ENCODE measurements at regions not wholly inside any gene's neighbourhood (a gene's known extent, or its start where the extent isn't known, plus 50 kb on each side); places are given as distances from the start of the nearest gene placed in this dataset.

DNA sequence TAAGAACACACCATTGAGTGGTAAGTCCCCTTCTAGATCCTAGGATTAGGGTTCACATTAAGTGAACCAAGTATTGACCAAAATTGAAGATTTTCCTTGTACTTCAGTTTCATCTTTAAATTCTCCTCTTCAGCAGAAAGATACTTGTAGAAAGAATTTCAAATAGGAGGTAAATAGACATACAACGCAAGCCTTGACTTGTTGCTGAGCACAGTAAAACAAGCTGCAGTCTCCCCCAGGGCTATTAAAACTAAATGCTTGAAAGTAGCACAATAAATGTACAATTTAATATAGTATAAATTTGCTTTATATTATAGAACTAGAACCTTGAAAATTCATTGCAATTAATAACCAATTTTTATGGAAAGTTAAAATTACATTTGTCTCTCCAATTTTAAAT is 170.1 kb upstream of the TARS1 start:
- ChIA-PET CTCF (no interaction called here), POLR2A (no interaction called here)
- no peaks in the 10 kb centered on the region for H3K27me3 Mint-ChIP-seq
- intact Hi-C loops (cut with micrococcal nuclease): no loop called here
- DNase-seq: no peak
- no peaks in the 10 kb centered on the region for H3K36me3 Mint-ChIP-seq
- H3K4me3 Mint-ChIP-seq: no peak overlapping the region
- H3K9me3 Mint-ChIP-seq: no peaks in the 10 kb centered on the region
- no peak overlapping the region for H3K27ac Mint-ChIP-seq
- H3K4me1 Mint-ChIP-seq (ENCODE audit: low read depth): no peaks in the 10 kb centered on the region

DNA sequence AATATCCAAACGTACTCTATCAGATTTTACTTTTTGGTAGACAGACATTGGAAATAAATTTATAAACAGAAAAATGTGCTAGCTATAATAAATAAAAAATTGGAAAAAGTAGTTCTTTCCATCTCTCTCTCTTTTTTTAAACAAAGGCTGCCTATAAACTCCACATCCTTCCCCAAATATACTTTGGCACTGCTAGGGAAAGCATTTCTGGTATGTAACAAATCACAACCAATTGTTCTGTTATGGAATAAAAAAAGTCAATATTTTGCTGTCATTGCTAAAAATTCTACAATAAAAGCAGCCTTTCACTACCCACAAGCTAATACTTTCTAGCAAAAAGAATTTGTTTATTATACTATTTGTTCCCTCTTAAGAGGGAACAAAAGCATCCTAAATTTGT is 169.2 kb upstream of the TARS1 start:
- POLR2A ChIA-PET: no interaction called here
- H3K4me1 Mint-ChIP-seq (ENCODE audit: low read depth): no peaks in the 10 kb centered on the region
- H3K9me3 Mint-ChIP-seq: no peaks in the 10 kb centered on the region
- no peak for DNase-seq
- intact Hi-C loops (cut with micrococcal nuclease): no loop called here
- CTCF ChIA-PET: interaction anchor here (0.6 kb wide), 1 partner anchor 1180 kb away, joined by 3 read pairs; no protein-coding TSS in a partner anchor
- no peaks in the 10 kb centered on the region for H3K36me3 Mint-ChIP-seq
- H3K4me3 Mint-ChIP-seq: no peak overlapping the region
- no peak overlapping the region for H3K27ac Mint-ChIP-seq
- H3K27me3 Mint-ChIP-seq: no peaks in the 10 kb centered on the region

DNA sequence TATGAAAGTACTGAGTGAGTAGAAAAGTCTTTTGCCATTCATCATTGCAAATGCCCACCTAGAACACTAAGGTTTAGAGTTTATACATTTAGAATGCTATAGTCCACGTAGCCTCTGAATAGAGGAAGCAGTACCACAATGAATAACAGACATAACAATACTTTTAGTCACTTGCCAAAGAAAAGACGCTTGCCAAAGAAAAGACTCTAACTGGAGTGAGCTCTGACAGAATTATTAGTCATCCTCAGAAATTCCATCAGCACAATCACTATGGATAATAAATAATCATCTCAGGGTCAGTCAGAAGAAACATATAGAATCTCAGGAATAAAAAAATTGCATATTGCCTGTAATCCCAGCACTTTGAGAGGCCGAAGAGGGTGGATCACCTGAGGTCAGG is 168.5 kb upstream of the TARS1 start:
- ChIA-PET CTCF (no interaction called here), POLR2A (no interaction called here)
- Mint-ChIP-seq H3K4me3 (no peak overlapping the region), H3K27me3 (no peaks in the 10 kb centered on the region), H3K9me3 (no peaks in the 10 kb centered on the region), H3K36me3 (no peaks in the 10 kb centered on the region), H3K27ac (no peak overlapping the region), H3K4me1 (ENCODE audit: low read depth) (no peaks in the 10 kb centered on the region)
- DNase-seq: no peak
- intact Hi-C loops (cut with micrococcal nuclease): no loop called here

DNA sequence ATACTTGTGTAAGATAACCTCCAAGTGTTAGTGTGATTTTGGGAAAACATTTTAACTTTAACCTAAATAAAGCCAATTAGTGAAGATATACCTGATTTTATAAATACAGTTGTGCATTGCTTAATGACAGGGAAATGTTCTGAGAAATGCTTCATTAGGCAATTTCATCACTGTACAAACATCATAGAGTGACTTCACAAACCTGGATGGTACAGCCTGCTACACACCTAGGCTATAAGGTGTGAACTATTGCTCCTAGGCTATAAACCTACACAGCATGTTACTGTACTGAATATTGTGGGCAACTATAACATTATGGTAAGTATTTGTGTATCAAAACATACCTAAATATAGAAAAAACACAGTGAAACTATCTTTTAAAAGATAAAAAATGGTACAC is 166.8 kb upstream of the TARS1 start:
- ChIA-PET POLR2A (no interaction called here), CTCF (no interaction called here)
- H3K9me3 Mint-ChIP-seq: peaks cover 3% of the 10 kb centered on the region
- H3K27me3 Mint-ChIP-seq: no peaks in the 10 kb centered on the region
- intact Hi-C loops (cut with micrococcal nuclease): no loop called here
- H3K4me3 Mint-ChIP-seq: no peak overlapping the region
- no peaks in the 10 kb centered on the region for H3K36me3 Mint-ChIP-seq
- DNase-seq: no peak
- no peaks in the 10 kb centered on the region for H3K4me1 Mint-ChIP-seq (ENCODE audit: low read depth)
- H3K27ac Mint-ChIP-seq: no peak overlapping the region

- Mint-ChIP-seq H3K36me3 (no peaks in the 10 kb centered on the region), H3K4me3 (no peak overlapping the region)
- intact Hi-C loops (cut with micrococcal nuclease): no loop called here
Measured at GRCh38 chr5:33275391-33275790, 165.4 kb upstream of the TARS1 start.

DNA sequence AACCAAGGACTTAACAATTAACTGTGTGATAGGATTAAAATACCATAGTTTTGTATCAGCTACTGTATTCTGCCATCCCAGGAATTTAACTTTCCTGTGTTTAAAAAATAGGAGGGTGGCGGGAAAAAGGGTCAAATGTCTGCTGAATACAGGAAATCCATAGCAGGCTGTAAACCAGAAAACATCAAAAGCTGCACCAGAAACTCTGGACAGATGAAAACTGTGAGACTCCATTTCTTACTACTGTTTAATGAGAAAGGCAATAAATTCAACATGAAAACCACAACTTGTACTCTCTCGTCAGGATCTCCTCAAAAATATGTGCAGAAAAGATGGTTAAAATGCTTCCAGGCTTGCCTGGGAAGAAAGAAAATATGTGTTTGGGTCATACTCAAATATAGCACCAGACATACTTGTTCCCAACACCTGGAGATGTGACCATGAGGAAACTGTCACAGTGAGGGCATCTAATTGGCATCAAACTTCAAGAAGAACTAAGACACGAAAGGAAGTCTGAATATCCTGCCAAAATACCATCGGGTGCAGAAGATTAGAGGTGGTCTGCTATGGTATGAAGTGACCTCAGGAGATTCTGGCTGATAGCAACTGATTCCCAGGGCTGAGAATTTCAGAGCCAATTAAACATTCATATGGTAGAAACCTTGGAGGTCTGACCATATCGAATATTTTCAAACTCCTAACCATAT is 164.7 kb upstream of the TARS1 start:
- Mint-ChIP-seq H3K9me3 (peaks cover 3% of the 10 kb centered on the region), H3K4me1 (ENCODE audit: low read depth) (no peaks in the 10 kb centered on the region), H3K36me3 (no peaks in the 10 kb centered on the region), H3K27me3 (no peaks in the 10 kb centered on the region), H3K27ac (no peak overlapping the region), H3K4me3 (no peak overlapping the region)
- no peak for DNase-seq
- intact Hi-C loops (cut with micrococcal nuclease): no loop called here
- ChIA-PET CTCF (no interaction called here), POLR2A (no interaction called here)

More at GRCh38 chr5:33275391-33275790, 165.4 kb upstream of the TARS1 start:
- no peak for DNase-seq
- Mint-ChIP-seq H3K9me3 (peaks cover 3% of the 10 kb centered on the region), H3K4me1 (ENCODE audit: low read depth) (no peaks in the 10 kb centered on the region), H3K27me3 (no peaks in the 10 kb centered on the region), H3K27ac (no peak overlapping the region)
- ChIA-PET POLR2A (no interaction called here), CTCF (no interaction called here)

- Mint-ChIP-seq H3K4me1 (ENCODE audit: low read depth) (no peaks in the 10 kb centered on the region), H3K27ac (no peak overlapping the region), H3K4me3 (no peak overlapping the region), H3K27me3 (no peaks in the 10 kb centered on the region), H3K36me3 (no peaks in the 10 kb centered on the region), H3K9me3 (peaks cover 3% of the 10 kb centered on the region)
- ChIA-PET POLR2A (no interaction called here), CTCF (no interaction called here)
- DNase-seq: no peak
- intact Hi-C loops (cut with micrococcal nuclease): no loop called here
Measured at GRCh38 chr5:33276628-33276950, 164.2 kb upstream of the TARS1 start.

- H3K4me1 Mint-ChIP-seq (ENCODE audit: low read depth): no peaks in the 10 kb centered on the region
- H3K27ac Mint-ChIP-seq: no peak overlapping the region
- intact Hi-C loops (cut with micrococcal nuclease): no loop called here
- ChIA-PET CTCF (no interaction called here), POLR2A (no interaction called here)
- H3K9me3 Mint-ChIP-seq: peaks cover 3% of the 10 kb centered on the region
- no peaks in the 10 kb centered on the region for H3K27me3 Mint-ChIP-seq
- no peak for DNase-seq
- H3K4me3 Mint-ChIP-seq: no peak overlapping the region
- no peaks in the 10 kb centered on the region for H3K36me3 Mint-ChIP-seq
Measured at GRCh38 chr5:33277061-33277650, 163.6 kb upstream of the TARS1 start.

GRCh38 chr5:33281431-33281843 is 159.3 kb upstream of the TARS1 start:
- H3K4me3 Mint-ChIP-seq: no peak overlapping the region
- POLR2A ChIA-PET: no interaction called here
- H3K36me3 Mint-ChIP-seq: no peaks in the 10 kb centered on the region
- peaks cover 3% of the 10 kb centered on the region for H3K9me3 Mint-ChIP-seq
- CTCF ChIA-PET: no interaction called here
- DNase-seq: no peak
- H3K27me3 Mint-ChIP-seq: no peaks in the 10 kb centered on the region
- intact Hi-C loops (cut with micrococcal nuclease): no loop called here
- H3K27ac Mint-ChIP-seq: no peak overlapping the region
- no peaks in the 10 kb centered on the region for H3K4me1 Mint-ChIP-seq (ENCODE audit: low read depth)

GRCh38 chr5:33282157-33282556 is 158.6 kb upstream of the TARS1 start:
- Mint-ChIP-seq H3K27ac (no peak overlapping the region), H3K4me1 (ENCODE audit: low read depth) (no peaks in the 10 kb centered on the region), H3K27me3 (no peaks in the 10 kb centered on the region), H3K36me3 (no peaks in the 10 kb centered on the region), H3K9me3 (peaks cover 3% of the 10 kb centered on the region), H3K4me3 (no peak overlapping the region)
- POLR2A ChIA-PET: no interaction called here
- DNase-seq: no peak
- intact Hi-C loops (cut with micrococcal nuclease): no loop called here
- CTCF ChIA-PET: no interaction called here

DNA sequence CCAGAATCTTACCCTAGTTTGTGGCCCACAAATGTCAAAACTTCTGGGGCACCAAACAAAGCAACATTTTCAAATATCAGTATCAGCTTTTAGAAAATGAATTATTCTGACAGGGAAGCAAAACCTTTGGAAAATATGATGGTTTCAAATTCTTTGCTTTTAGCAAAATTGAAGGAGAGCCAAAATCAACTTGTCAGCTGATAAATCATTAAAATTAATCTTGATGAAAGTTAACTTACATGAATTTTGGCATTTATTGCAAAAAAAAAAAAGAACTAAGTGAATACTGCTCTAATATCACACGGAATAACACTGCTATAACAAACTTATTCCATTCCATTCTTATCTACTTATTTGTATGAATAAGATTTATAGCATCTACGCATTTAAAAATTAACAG is 158.1 kb upstream of the TARS1 start:
- H3K4me3 Mint-ChIP-seq: no peak overlapping the region

GRCh38 chr5:33283243-33283642 is 157.5 kb upstream of the TARS1 start:
- H3K36me3 Mint-ChIP-seq: no peaks in the 10 kb centered on the region
- no peak for DNase-seq
- peaks cover 2% of the 10 kb centered on the region for H3K9me3 Mint-ChIP-seq
- no peak overlapping the region for H3K4me3 Mint-ChIP-seq
- ChIA-PET POLR2A (no interaction called here), CTCF (no interaction called here)
- intact Hi-C loops (cut with micrococcal nuclease): no loop called here
- no peak overlapping the region for H3K27ac Mint-ChIP-seq
- no peaks in the 10 kb centered on the region for H3K27me3 Mint-ChIP-seq
- H3K4me1 Mint-ChIP-seq (ENCODE audit: low read depth): no peaks in the 10 kb centered on the region

More for the DNA sequence above, 158.1 kb upstream of the TARS1 start:
- H3K27me3 Mint-ChIP-seq: no peaks in the 10 kb centered on the region
- intact Hi-C loops (cut with micrococcal nuclease): no loop called here
- CTCF ChIA-PET: no interaction called here
- H3K27ac Mint-ChIP-seq: no peak overlapping the region
- H3K9me3 Mint-ChIP-seq: peaks cover 3% of the 10 kb centered on the region
- POLR2A ChIA-PET: no interaction called here
- H3K36me3 Mint-ChIP-seq: no peaks in the 10 kb centered on the region
- H3K4me1 Mint-ChIP-seq (ENCODE audit: low read depth): no peaks in the 10 kb centered on the region
- DNase-seq: no peak

- CTCF ChIA-PET: no interaction called here
- no peaks in the 10 kb centered on the region for H3K9me3 Mint-ChIP-seq
Measured at GRCh38 chr5:33284681-33285080, 156.1 kb upstream of the TARS1 start.

More at GRCh38 chr5:33284681-33285080, 156.1 kb upstream of the TARS1 start:
- Mint-ChIP-seq H3K27me3 (no peaks in the 10 kb centered on the region), H3K4me3 (no peak overlapping the region), H3K4me1 (ENCODE audit: low read depth) (no peaks in the 10 kb centered on the region), H3K27ac (no peak overlapping the region), H3K36me3 (no peaks in the 10 kb centered on the region)
- intact Hi-C loops (cut with micrococcal nuclease): no loop called here
- no peak for DNase-seq
- POLR2A ChIA-PET: no interaction called here

Data from activated CD4-positive, alpha-beta memory T cell treated with anti-CD3 and anti-CD28 coated beads for 36 hours (primary cell).